HCT116 (cell line): ENCODE measurements at regions not wholly inside any gene's neighbourhood (a gene's known extent, or its start where the extent isn't known, plus 50 kb on each side); places are given as distances from the start of the nearest gene placed in this dataset.

Experiments
- ATAC-seq: fragments of 200-7000 bp; cut with Tn5 transposase; 2 replicates; pipeline ENCODE4 v1.9.1; 2020; ENCODE audit warnings: mild to moderate bottlenecking, moderate library complexity
- BruUV-seq: library from RNA; stranded (reverse); fragments of 400-500 nt; replicated peaks from 2 replicates; lab custom pipeline; 2021; lab: Mats Ljungman, UMichigan
- CTCF ChIA-PET: fragments of 300-600 bp; sonication (Branson Sonifier 250); formaldehyde crosslinking; loops from one replicate; lab custom pipeline; 2021; ENCODE audit warnings: antibody characterized with exemption; lab: Charles Lee
- POLR2A ChIA-PET: fragments of 300-600, 350-600 bp; sonication (Branson Sonifier 250); formaldehyde crosslinking; loops from one replicate; lab custom pipeline; 2021; ENCODE audit warnings: antibody characterized with exemption; lab: Charles Lee
- RAD21 ChIA-PET, 2 experiments: fragments of 300-600 bp; sonication (Branson Sonifier 250); formaldehyde crosslinking; loops; one replicate each; lab custom pipeline; 2023; ENCODE audit warnings: low total read pairs in 2 of 2; ENCODE audit not compliant: uncharacterized antibody in 2 of 2, unreplicated experiment in 2 of 2, low non-redundant PET in 1 of 2; lab: Charles Lee
- DNase-seq: peaks from one replicate; pipeline ENCODE4 v3.0.0-alpha.2; 2010; ENCODE audit warnings: low read depth, low spot score
- H2AFZ ChIP-seq: fragments of 200-600 bp; shearing (Covaris generic), sonication (generic); 2 replicates; pipeline ENCODE4 v1.6.1; 2017; ENCODE audit warnings: low read depth, mixed run types, mixed read lengths, antibody characterized with exemption, low read length; ENCODE audit not compliant: poor library complexity, severe bottlenecking
- H3K27ac ChIP-seq: 2 replicates; pipeline ENCODE4 v1.5.1; 2012; ENCODE audit warnings: low read depth, low read length
- H3K27me3 ChIP-seq: fragments of 200-600 bp; sonication (generic); 2 replicates; pipeline ENCODE4 v1.6.1; 2016; ENCODE audit warnings: mixed run types, low read length, mixed read lengths; ENCODE audit not compliant: insufficient read depth
- H3K36me3 ChIP-seq, 2 experiments: fragments of 200-500 bp in 1 of 2; fragments of 200-600 bp in 1 of 2; sonication (Bioruptor generic) in 1 of 2; sonication (generic) in 1 of 2; 2 replicates each; pipeline versions ENCODE4 v1.5.1 to v1.6.1; 2014 to 2016; ENCODE audit warnings: low read length in 2 of 2, inconsistent platforms in 1 of 2, mixed read lengths in 1 of 2, mixed run types in 1 of 2; ENCODE audit not compliant: insufficient read depth in 2 of 2, control insufficient read depth in 1 of 2
- H3K4me1 ChIP-seq, 2 experiments: fragments of 200-600 bp in 1 of 2; sonication (generic) in 1 of 2; 2 replicates each; pipeline versions ENCODE4 v1.5.1 to v1.6.1; 2012 to 2017; ENCODE audit warnings: low read length in 2 of 2, inconsistent platforms in 1 of 2, mild to moderate bottlenecking in 1 of 2, mixed read lengths in 1 of 2, mixed run types in 1 of 2, moderate library complexity in 1 of 2; ENCODE audit not compliant: insufficient read depth in 2 of 2, control insufficient read depth in 1 of 2
- H3K4me2 ChIP-seq: fragments of 200-600 bp; sonication (generic); 2 replicates; pipeline ENCODE4 v1.6.1; 2017; ENCODE audit warnings: mixed run types, low read length, mixed read lengths
- H3K4me3 ChIP-seq, 2 experiments: fragments of 200-600 bp in 1 of 2; sonication (generic) in 1 of 2; replicated peaks in 1 of 2; 2 replicates each; pipeline ENCODE4 v1.5.1; 2011 to 2016; ENCODE audit warnings: low read length in 2 of 2, control low read depth in 1 of 2, low read depth in 1 of 2, mild to moderate bottlenecking in 1 of 2, mixed read lengths in 1 of 2, mixed run types in 1 of 2
- H3K79me2 ChIP-seq: fragments of 200-600 bp; sonication (generic); 2 replicates; pipeline ENCODE4 v1.6.1; 2017; ENCODE audit warnings: mild to moderate bottlenecking, mixed run types, low read length, moderate library complexity, mixed read lengths; ENCODE audit not compliant: insufficient read depth
- H3K9ac ChIP-seq: fragments of 200-600 bp; sonication (generic); 2 replicates; pipeline ENCODE4 v1.6.1; 2016; ENCODE audit warnings: low read length, mixed read lengths
- H3K9me2 ChIP-seq: fragments of 200-600 bp; sonication (generic), shearing (Covaris generic); 2 replicates; pipeline ENCODE4 v1.6.1; 2017; ENCODE audit warnings: mixed run types, mild to moderate bottlenecking, moderate library complexity; ENCODE audit not compliant: insufficient read depth
- H3K9me3 ChIP-seq, 2 experiments: fragments of 200-500 bp in 1 of 2; fragments of 200-600 bp in 1 of 2; sonication (Bioruptor generic) in 1 of 2; sonication (generic) in 1 of 2; 2 replicates each; pipeline ENCODE4 v1.6.1; 2014 to 2017; ENCODE audit warnings: low read length in 2 of 2, mixed read lengths in 2 of 2, inconsistent platforms in 1 of 2, low read depth in 1 of 2, mild to moderate bottlenecking in 1 of 2, mixed run types in 1 of 2, moderate library complexity in 1 of 2; ENCODE audit not compliant: control insufficient read depth in 1 of 2, insufficient read depth in 1 of 2
- H4K20me1 ChIP-seq: fragments of 200-600 bp; sonication (generic), shearing (Covaris generic); 2 replicates; pipeline ENCODE4 v1.6.1; 2017; ENCODE audit warnings: mixed run types, mild to moderate bottlenecking, moderate library complexity; ENCODE audit not compliant: insufficient read depth
- FOSL1 ChIP-seq: IDR thresholded peaks from 2 replicates; pipeline ENCODE4 v1.6.1; 2012; ENCODE audit warnings: low read depth
- SRF ChIP-seq: IDR thresholded peaks from 2 replicates; pipeline ENCODE4 v1.6.1; 2012; ENCODE audit warnings: low read depth
- TCF7L2 ChIP-seq: IDR thresholded peaks from 2 replicates; pipeline ENCODE4 v1.7.0; 2011; ENCODE audit warnings: borderline replicate concordance, inconsistent platforms; ENCODE audit not compliant: insufficient read depth, insufficient read length; ENCODE audit errors: extremely low read depth
- intact Hi-C: fragments of 100-400 bp; cut with micrococcal nuclease; formaldehyde crosslinking; loops from 2 replicates; pipeline ENCODE4 v1.10.0; 2022
- TF ChIP-seq, protein P1 (sequence below): IDR thresholded peaks from 2 replicates; pipeline ENCODE4 v1.6.1; 2012; ENCODE audit warnings: low read depth
- TF ChIP-seq, protein P2 (sequence below): IDR thresholded peaks from 2 replicates; pipeline ENCODE4 v1.6.1; 2011; ENCODE audit warnings: mild to moderate bottlenecking, low read length, moderate library complexity; ENCODE audit not compliant: insufficient replicate concordance; ENCODE audit errors: extremely low read depth

DNA sequence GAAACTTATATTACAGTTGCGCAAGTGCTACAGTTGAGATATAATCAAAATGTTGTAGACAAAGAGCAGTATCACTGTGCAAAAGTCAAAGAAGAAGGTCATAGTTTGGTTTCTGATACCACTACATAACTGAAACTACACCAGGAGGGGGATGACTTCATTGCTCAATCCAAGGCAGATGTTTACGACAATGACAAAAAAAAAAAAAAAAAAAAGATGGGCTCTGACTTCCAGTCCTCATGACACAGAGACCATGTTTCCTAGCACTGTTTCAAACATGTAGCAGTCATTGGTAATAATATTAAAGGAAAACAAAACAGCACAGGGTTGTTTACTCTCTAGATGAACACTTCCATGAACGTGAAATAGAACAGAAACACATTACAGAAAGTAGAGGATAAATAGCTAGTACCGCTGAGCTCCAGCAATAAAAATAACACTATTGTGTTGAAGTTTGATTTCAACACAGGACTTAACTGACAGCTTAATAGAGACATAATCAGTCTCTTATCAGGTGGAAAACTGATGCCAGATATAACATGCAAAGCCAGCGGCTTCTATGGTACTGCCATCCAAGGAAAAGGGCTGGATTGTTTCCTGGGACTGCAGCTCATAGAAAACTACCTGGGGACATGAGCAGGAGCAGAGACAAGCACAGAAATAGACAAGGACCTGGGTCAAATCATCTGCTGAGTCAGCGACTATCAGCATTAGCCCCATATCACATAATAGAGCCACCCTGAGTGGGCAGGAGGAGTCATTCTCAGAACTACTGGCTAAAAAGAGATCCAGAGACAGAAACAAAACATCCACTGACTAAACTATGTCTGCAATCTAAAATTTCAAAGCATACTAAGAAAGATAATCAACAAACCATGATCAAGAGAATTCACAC is 463.6 kb upstream of the SOX9 start:
- Histone ChIP-seq H3K79me2 (no peaks in the 10 kb centered on the region), H3K9me2 (no peaks in the 10 kb centered on the region), H4K20me1 (no peaks in the 10 kb centered on the region), H2AFZ (no peak overlapping the region), H3K36me3 (no peaks in the 10 kb centered on the region), H3K9me3 (no peaks in the 10 kb centered on the region), H3K4me2 (no peak overlapping the region), H3K4me3 (no peak overlapping the region), H3K27ac (no peak overlapping the region), H3K9ac (no peak overlapping the region), H3K27me3 (no peaks in the 10 kb centered on the region), H3K4me1 (no peaks in the 10 kb centered on the region)
- intact Hi-C loops: no loop called here
- POLR2A ChIA-PET: no interaction called here
- no TSS peak for BruUV-seq
- ATAC-seq (no peak), DNase-seq (no peak)
- RAD21 ChIA-PET: no interaction called here
- CTCF ChIA-PET: no interaction called here
- TF ChIP-seq, protein P1, sequence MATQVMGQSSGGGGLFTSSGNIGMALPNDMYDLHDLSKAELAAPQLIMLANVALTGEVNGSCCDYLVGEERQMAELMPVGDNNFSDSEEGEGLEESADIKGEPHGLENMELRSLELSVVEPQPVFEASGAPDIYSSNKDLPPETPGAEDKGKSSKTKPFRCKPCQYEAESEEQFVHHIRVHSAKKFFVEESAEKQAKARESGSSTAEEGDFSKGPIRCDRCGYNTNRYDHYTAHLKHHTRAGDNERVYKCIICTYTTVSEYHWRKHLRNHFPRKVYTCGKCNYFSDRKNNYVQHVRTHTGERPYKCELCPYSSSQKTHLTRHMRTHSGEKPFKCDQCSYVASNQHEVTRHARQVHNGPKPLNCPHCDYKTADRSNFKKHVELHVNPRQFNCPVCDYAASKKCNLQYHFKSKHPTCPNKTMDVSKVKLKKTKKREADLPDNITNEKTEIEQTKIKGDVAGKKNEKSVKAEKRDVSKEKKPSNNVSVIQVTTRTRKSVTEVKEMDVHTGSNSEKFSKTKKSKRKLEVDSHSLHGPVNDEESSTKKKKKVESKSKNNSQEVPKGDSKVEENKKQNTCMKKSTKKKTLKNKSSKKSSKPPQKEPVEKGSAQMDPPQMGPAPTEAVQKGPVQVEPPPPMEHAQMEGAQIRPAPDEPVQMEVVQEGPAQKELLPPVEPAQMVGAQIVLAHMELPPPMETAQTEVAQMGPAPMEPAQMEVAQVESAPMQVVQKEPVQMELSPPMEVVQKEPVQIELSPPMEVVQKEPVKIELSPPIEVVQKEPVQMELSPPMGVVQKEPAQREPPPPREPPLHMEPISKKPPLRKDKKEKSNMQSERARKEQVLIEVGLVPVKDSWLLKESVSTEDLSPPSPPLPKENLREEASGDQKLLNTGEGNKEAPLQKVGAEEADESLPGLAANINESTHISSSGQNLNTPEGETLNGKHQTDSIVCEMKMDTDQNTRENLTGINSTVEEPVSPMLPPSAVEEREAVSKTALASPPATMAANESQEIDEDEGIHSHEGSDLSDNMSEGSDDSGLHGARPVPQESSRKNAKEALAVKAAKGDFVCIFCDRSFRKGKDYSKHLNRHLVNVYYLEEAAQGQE: no peak
- TF ChIP-seq TCF7L2: no peak
- TF ChIP-seq FOSL1: no peak
- TF ChIP-seq, protein P2, sequence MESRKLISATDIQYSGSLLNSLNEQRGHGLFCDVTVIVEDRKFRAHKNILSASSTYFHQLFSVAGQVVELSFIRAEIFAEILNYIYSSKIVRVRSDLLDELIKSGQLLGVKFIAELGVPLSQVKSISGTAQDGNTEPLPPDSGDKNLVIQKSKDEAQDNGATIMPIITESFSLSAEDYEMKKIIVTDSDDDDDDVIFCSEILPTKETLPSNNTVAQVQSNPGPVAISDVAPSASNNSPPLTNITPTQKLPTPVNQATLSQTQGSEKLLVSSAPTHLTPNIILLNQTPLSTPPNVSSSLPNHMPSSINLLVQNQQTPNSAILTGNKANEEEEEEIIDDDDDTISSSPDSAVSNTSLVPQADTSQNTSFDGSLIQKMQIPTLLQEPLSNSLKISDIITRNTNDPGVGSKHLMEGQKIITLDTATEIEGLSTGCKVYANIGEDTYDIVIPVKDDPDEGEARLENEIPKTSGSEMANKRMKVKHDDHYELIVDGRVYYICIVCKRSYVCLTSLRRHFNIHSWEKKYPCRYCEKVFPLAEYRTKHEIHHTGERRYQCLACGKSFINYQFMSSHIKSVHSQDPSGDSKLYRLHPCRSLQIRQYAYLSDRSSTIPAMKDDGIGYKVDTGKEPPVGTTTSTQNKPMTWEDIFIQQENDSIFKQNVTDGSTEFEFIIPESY: no peak
- no peak for TF ChIP-seq SRF
